ENCODE measurements at regions not wholly inside any gene's neighbourhood (a gene's known extent, or its start where the extent isn't known, plus 50 kb on each side); places are given as distances from the start of the nearest gene placed in this dataset.

DNA sequence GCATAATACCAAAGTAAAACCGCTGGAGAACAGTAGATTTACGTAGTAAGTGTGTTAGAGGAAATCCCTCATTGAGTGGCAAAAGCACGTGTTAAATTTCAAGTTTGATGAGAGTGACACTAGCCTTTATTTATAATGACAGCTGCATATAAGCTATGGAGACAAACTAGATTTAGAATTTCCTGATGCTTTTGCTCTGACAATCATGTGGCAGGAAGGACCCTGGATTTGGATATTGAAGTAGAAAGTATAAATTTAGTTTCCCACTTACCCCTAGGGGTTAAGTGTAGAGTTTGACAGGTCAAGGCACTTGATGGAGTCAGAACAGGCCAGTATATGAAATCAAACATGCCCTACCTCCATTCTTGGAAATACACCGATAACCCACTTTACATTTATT, 983.1 kb downstream of the FLRT2 start:
- intact Hi-C loops (cut with DNase I) = no loop called here
- DNase-seq (ENCODE audit: low spot score) = no peak

GRCh38 chr14:86510491-86510890, 980.5 kb downstream of the FLRT2 start:
- intact Hi-C loops (cut with DNase I) = no loop called here
- DNase-seq (ENCODE audit: low spot score) = no peak

- intact Hi-C loops (cut with DNase I) = no loop called here
- DNase-seq (ENCODE audit: low spot score) = no peak
Observed at GRCh38 chr14:86505808-86506207, 975.9 kb downstream of the FLRT2 start.

DNA sequence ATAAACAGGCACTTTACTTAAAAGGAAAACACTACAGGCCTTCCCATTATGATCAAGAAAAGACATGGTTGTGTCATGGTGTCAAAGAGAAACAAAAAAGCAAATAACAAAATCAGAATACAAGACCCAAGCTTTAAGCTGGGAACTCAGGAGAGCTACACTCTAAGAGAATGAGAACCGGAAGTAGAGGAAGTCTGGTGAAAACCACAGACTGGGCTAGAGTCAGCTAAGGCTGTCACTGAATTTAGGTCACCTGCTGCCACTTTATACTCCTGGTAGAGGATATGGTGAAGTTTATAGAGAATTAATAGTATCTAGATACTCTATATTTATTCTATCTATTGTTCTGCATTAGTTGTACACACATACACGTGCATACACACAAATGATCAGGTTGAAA, 971.7 kb downstream of the FLRT2 start:
- intact Hi-C loops (cut with DNase I) = no loop called here
- DNase-seq (ENCODE audit: low spot score) = no peak

DNA sequence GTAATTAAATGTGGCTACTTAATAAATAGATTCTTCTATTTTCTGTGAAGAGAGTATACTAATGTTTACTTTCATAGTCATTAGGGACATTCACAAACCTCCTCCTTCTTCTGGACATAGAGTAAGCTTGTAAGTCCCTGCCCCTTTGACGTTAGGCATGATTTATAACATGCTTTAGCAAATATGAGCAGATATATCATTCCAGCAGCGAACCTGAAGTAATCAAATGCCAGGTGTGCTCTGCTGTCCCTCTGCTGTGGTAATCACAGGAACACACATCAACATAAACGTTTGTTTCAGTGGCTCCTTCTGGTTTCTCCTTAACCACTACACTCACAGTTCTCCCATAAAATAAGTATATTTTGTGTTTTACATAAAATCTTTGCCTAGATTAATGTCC, 961.8 kb downstream of the FLRT2 start:
- intact Hi-C loops (cut with DNase I) = no loop called here

GRCh38 chr14:86481104-86481503, 951.2 kb downstream of the FLRT2 start:
- intact Hi-C loops (cut with DNase I) = no loop called here
- no peak for DNase-seq (ENCODE audit: low spot score)

More for the DNA sequence above, 961.8 kb downstream of the FLRT2 start:
- no peak for DNase-seq (ENCODE audit: low spot score)

GRCh38 chr14:86464341-86464740, 934.4 kb downstream of the FLRT2 start:
- no peak for DNase-seq (ENCODE audit: low spot score)
- intact Hi-C loops (cut with DNase I) = no loop called here

DNA sequence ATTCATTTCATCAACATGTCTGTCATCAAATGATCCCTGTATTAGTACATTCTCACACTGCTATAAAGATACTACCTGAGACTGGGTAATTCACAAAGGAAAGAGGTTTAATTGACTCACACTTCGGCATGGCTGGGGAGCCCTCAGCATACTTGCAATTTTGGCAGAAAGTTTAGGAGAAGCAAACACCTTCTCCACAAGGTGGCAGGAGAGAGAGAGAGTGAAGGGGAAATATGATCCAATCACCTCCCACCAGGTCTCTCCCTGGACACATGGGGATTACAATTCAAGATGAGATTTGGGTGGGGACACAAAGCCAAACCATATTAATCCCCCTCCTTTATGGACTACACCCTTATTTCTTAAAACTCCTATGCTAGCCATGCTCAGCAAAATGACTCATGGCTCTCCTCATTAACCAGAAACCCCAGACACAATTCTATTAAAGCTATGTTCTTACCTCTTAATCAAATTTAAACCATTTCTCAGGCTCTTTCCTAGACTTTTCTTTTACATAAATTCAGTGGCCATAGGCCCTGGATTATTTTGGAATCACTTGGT, 932.3 kb downstream of the FLRT2 start:
- intact Hi-C loops (cut with DNase I) = no loop called here
- DNase-seq (ENCODE audit: low spot score) = no peak

- DNase-seq (ENCODE audit: low spot score) = no peak
- intact Hi-C loops (cut with DNase I) = no loop called here
Observed at GRCh38 chr14:86457481-86458135, 927.7 kb downstream of the FLRT2 start.

DNA sequence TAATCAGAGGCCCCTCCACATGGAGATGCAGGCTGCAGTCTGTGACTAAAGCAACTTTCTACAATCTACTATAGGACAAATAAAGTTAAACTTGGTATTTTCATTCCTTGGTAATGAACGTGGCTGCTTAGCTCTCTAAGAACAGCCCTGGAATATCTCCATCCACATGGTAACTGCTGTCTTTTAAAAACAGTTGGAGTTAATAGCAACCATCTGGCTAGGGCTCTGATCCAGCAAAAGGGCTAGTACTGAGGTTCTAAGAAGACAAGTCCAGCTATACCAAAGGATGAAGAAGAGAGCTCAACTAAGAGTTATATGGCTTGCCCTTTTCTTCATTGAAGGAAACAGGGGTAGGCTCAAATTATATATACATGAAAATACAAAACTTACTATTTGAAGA, 920.1 kb downstream of the FLRT2 start:
- intact Hi-C loops (cut with DNase I) = no loop called here

GRCh38 chr14:86442135-86442534, 912.2 kb downstream of the FLRT2 start:
- intact Hi-C loops (cut with DNase I) = no loop called here
- DNase-seq (ENCODE audit: low spot score) = no peak

More for the DNA sequence above, 920.1 kb downstream of the FLRT2 start:
- no peak for DNase-seq (ENCODE audit: low spot score)

GRCh38 chr14:86430853-86431252, 900.9 kb downstream of the FLRT2 start:
- intact Hi-C loops (cut with DNase I) = no loop called here
- no peak for DNase-seq (ENCODE audit: low spot score)

GRCh38 chr14:86423214-86423613, 893.3 kb downstream of the FLRT2 start:
- intact Hi-C loops (cut with DNase I) = no loop called here
- DNase-seq (ENCODE audit: low spot score) = no peak

DNA sequence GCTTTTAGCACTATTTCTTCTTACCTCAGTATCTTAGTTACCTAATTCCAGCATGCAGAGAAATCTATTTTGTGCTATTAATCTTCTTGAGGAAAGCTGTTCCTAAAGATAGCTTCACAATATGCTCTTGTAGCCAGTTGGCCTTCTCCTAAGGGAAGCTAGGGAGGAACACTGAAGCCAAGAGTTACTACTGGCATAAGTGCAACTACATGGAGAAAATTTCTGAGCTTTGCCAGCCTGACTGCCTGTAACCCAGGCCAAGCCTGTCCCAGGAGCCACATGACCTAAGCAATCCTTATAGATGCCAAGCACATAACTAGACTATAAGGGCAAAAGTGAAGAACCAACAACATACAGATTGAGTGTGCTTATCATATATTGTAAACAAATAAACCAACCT, 890.2 kb downstream of the FLRT2 start:
- no peak for DNase-seq (ENCODE audit: low spot score)
- intact Hi-C loops (cut with DNase I) = no loop called here

DNA sequence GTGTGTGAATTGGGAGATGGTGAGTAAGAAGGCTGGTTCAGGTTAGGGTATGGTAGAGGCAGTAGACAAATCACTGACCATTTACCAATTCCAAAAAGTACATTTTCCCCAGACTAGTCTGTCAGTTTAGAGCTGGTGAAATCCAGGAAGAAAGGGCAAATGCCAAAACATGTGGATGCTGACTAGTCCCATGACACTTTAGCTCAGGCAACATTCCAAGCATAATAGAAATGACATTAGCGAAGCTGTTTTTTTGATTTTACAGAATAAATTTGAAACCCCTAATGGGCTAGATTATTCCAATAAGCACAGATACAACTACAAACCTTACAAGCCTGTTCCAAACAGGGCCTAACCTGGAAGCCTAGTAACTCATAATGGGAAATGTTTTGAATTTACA, 884.2 kb downstream of the FLRT2 start:
- intact Hi-C loops (cut with DNase I) = no loop called here
- no peak for DNase-seq (ENCODE audit: low spot score)

- DNase-seq (ENCODE audit: low spot score) = no peak
- intact Hi-C loops (cut with DNase I) = loop anchor here in 1 of 2 donors (5.0 kb wide), 1 partner anchor 1568 kb away; no protein-coding TSS in a partner anchor
Observed at GRCh38 chr14:86404989-86405649, 875.2 kb downstream of the FLRT2 start.

- DNase-seq (ENCODE audit: low spot score) = no peak
- intact Hi-C loops (cut with DNase I) = no loop called here
Observed at GRCh38 chr14:86404425-86404824, 874.5 kb downstream of the FLRT2 start.

DNA sequence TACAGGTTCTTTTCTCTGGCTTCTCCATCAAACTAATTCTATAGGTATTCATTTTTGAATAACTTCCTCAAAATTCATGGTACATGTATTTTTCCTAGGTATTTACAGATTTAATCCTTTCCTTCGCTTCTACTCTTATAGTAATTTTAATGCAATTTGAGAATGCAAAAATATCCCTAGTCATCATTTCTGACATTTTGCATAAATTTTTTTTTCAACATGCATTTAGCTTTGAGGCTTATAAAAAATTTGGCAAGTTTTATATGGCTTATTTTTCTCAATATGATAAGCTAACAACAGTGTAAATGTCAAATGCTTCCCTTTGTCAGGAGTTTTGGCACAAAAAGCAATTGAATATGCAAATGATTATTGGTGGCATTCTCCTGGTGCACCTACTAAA, 872.6 kb downstream of the FLRT2 start:
- DNase-seq (ENCODE audit: low spot score) = no peak
- intact Hi-C loops (cut with DNase I) = no loop called here

DNA sequence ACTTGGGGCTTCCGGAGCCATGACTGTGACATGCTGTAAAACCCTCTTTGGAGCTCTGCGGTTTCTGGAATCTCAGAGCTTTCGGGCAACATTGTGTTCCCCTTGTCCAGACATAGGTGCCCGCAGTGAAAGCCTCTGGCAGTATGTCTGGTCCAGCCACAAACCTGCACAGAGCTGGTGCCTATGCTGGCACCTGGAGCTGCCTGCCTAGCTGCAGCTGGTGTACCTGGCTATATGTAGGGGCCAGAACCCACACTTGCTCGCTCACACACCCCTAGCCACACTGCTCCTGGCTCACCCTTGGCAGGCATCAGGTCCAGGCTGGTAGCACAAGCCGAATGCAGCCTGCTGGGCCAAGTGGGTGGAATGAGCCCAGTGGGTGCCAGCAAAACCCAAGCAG, 861.1 kb downstream of the FLRT2 start:
- intact Hi-C loops (cut with DNase I) = no loop called here
- DNase-seq (ENCODE audit: low spot score) = no peak

GRCh38 chr14:86388216-86388615, 858.3 kb downstream of the FLRT2 start:
- intact Hi-C loops (cut with DNase I) = no loop called here
- no peak for DNase-seq (ENCODE audit: low spot score)

DNA sequence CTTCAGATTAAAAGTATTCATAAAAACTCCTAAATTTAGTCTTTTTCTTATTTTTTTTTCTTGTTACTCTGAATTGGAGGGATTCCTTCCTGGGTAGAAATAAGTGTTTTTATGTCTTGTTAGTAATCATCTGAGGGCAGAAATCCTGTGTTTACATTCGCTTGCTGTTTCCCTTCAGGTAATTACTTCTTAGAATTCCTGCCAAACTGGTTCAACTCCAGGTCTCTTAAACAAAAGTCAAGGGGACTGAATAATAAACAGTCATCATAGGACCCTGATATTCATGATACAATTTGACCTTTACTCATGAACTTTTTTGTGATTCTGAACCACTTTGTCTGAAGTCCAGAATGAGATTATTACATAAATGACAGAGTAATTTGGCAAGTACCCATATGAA, 843.9 kb downstream of the FLRT2 start:
- no peak for DNase-seq (ENCODE audit: low spot score)
- intact Hi-C loops (cut with DNase I) = no loop called here

Data from posterior vena cava (tissue), 2 donors.